Activated T-cell treated with anti-CD3 and anti-CD28 coated beads, Interleukin-2, amount 50 U/mL, for 24 hours (primary cell): ENCODE measurements at regions not wholly inside any gene's neighbourhood (a gene's known extent, or its start where the extent isn't known, plus 50 kb on each side); places are given as distances from the start of the nearest gene placed in this dataset.
"Not testable (repeated sequence)": the region's sequence is repeated elsewhere in the genome, so short reads cannot be mapped to it uniquely, and the experiment has no call there.

Experiments used
- DNase-seq: peaks from one replicate; pipeline ENCODE4 v3.0.0-alpha.2; 2020
- H3K27ac Mint-ChIP-seq: 2 replicates; pipeline ENCODE4 v1.8.0; 2020; ENCODE audit warnings: mild to moderate bottlenecking, mixed read lengths
- H3K27me3 Mint-ChIP-seq: 2 replicates; pipeline ENCODE4 v1.8.0; 2020; ENCODE audit warnings: mixed read lengths
- H3K36me3 Mint-ChIP-seq: 2 replicates; pipeline ENCODE4 v1.8.0; 2020; ENCODE audit warnings: low read depth, mixed read lengths
- H3K4me1 Mint-ChIP-seq: 2 replicates; pipeline ENCODE4 v1.8.0; 2020; ENCODE audit warnings: low read depth, mixed read lengths
- H3K4me3 Mint-ChIP-seq: 2 replicates; pipeline ENCODE4 v1.8.0; 2020; ENCODE audit warnings: mild to moderate bottlenecking, moderate library complexity, mixed read lengths
- H3K9me3 Mint-ChIP-seq: 2 replicates; pipeline ENCODE4 v1.8.0; 2020; ENCODE audit warnings: mixed read lengths

GRCh38 chr18:53859764-53860163 is 364.7 kb downstream of the MBD2 start:
- Mint-ChIP-seq H3K4me1 (no peaks in the 10 kb centered on the region), H3K27ac (no peak overlapping the region), H3K36me3 (no peaks in the 10 kb centered on the region), H3K4me3 (no peak overlapping the region), H3K27me3 (no peaks in the 10 kb centered on the region), H3K9me3 (no peaks in the 10 kb centered on the region)
- no peak for DNase-seq

- no peak overlapping the region for H3K27ac Mint-ChIP-seq
- H3K9me3 Mint-ChIP-seq, result peaks cover 6% of the 10 kb centered on the region
- H3K4me3 Mint-ChIP-seq, result no peak overlapping the region
- no peaks in the 10 kb centered on the region for H3K27me3 Mint-ChIP-seq
- no peak for DNase-seq
- H3K36me3 Mint-ChIP-seq, result no peaks in the 10 kb centered on the region
- H3K4me1 Mint-ChIP-seq, result no peaks in the 10 kb centered on the region
Observed at GRCh38 chr18:53850902-53851301, 373.6 kb downstream of the MBD2 start.

- Mint-ChIP-seq H3K36me3 (no peaks in the 10 kb centered on the region), H3K9me3 (peaks cover 9% of the 10 kb centered on the region), H3K4me3 (no peak overlapping the region), H3K4me1 (no peaks in the 10 kb centered on the region), H3K27ac (no peak overlapping the region), H3K27me3 (no peaks in the 10 kb centered on the region)
- no peak for DNase-seq
Observed at GRCh38 chr18:53843763-53844162, 380.7 kb downstream of the MBD2 start.

GRCh38 chr18:53843113-53843760 is 381.2 kb downstream of the MBD2 start:
- H3K9me3 Mint-ChIP-seq, result peaks cover 11% of the 10 kb centered on the region
- H3K27me3 Mint-ChIP-seq, result no peaks in the 10 kb centered on the region
- DNase-seq, result no peak
- no peaks in the 10 kb centered on the region for H3K36me3 Mint-ChIP-seq
- no peak overlapping the region for H3K27ac Mint-ChIP-seq
- no peaks in the 10 kb centered on the region for H3K4me1 Mint-ChIP-seq
- no peak overlapping the region for H3K4me3 Mint-ChIP-seq

GRCh38 chr18:53838746-53839145 is 385.7 kb downstream of the MBD2 start:
- no peak for DNase-seq
- Mint-ChIP-seq H3K4me3 (no peak overlapping the region), H3K36me3 (no peaks in the 10 kb centered on the region), H3K27me3 (no peaks in the 10 kb centered on the region), H3K4me1 (no peaks in the 10 kb centered on the region), H3K9me3 (peaks cover 11% of the 10 kb centered on the region), H3K27ac (no peak overlapping the region)

- DNase-seq, result not testable (repeated sequence)
Observed at GRCh38 chr18:53821141-53821540, 403.3 kb downstream of the MBD2 start.

GRCh38 chr18:53819671-53820070 is 404.8 kb downstream of the MBD2 start:
- no peak for DNase-seq
- H3K27me3 Mint-ChIP-seq, result no peaks in the 10 kb centered on the region
- peaks cover 2% of the 10 kb centered on the region for H3K9me3 Mint-ChIP-seq

More at GRCh38 chr18:53821141-53821540, 403.3 kb downstream of the MBD2 start:
- not testable (repeated sequence) for H3K4me3 Mint-ChIP-seq, H3K27ac Mint-ChIP-seq, H3K36me3 Mint-ChIP-seq, H3K9me3 Mint-ChIP-seq, H3K27me3 Mint-ChIP-seq, H3K4me1 Mint-ChIP-seq

GRCh38 chr18:53819174-53819573 is 405.3 kb downstream of the MBD2 start:
- Mint-ChIP-seq H3K27ac (no peak overlapping the region), H3K27me3 (no peaks in the 10 kb centered on the region), H3K4me3 (no peak overlapping the region), H3K9me3 (peaks cover 2% of the 10 kb centered on the region), H3K36me3 (no peaks in the 10 kb centered on the region), H3K4me1 (no peaks in the 10 kb centered on the region)
- no peak for DNase-seq

More at GRCh38 chr18:53819671-53820070, 404.8 kb downstream of the MBD2 start:
- H3K4me1 Mint-ChIP-seq, result no peaks in the 10 kb centered on the region
- no peaks in the 10 kb centered on the region for H3K36me3 Mint-ChIP-seq
- H3K27ac Mint-ChIP-seq, result no peak overlapping the region
- H3K4me3 Mint-ChIP-seq, result no peak overlapping the region

- DNase-seq, result no peak
- no peaks in the 10 kb centered on the region for H3K36me3 Mint-ChIP-seq
- no peaks in the 10 kb centered on the region for H3K27me3 Mint-ChIP-seq
- no peak overlapping the region for H3K4me3 Mint-ChIP-seq
- no peaks in the 10 kb centered on the region for H3K9me3 Mint-ChIP-seq
- no peak overlapping the region for H3K27ac Mint-ChIP-seq
- no peaks in the 10 kb centered on the region for H3K4me1 Mint-ChIP-seq
Observed at GRCh38 chr18:53817976-53818950, 406.2 kb downstream of the MBD2 start.

- Mint-ChIP-seq H3K4me1 (no peaks in the 10 kb centered on the region), H3K27me3 (no peaks in the 10 kb centered on the region), H3K36me3 (no peaks in the 10 kb centered on the region), H3K27ac (no peak overlapping the region), H3K9me3 (peaks cover 2% of the 10 kb centered on the region), H3K4me3 (no peak overlapping the region)
- no peak for DNase-seq
Observed at GRCh38 chr18:53800171-53800570, 424.3 kb downstream of the MBD2 start.

GRCh38 chr18:53799134-53799533 is 425.3 kb downstream of the MBD2 start:
- no peaks in the 10 kb centered on the region for H3K36me3 Mint-ChIP-seq
- no peak overlapping the region for H3K27ac Mint-ChIP-seq
- H3K4me3 Mint-ChIP-seq, result no peak overlapping the region
- H3K9me3 Mint-ChIP-seq, result peaks cover 2% of the 10 kb centered on the region
- no peak for DNase-seq
- no peaks in the 10 kb centered on the region for H3K27me3 Mint-ChIP-seq
- no peaks in the 10 kb centered on the region for H3K4me1 Mint-ChIP-seq

GRCh38 chr18:53798516-53798915 is 426.0 kb downstream of the MBD2 start:
- Mint-ChIP-seq H3K9me3 (peaks cover 4% of the 10 kb centered on the region), H3K36me3 (no peaks in the 10 kb centered on the region), H3K27ac (no peak overlapping the region), H3K4me1 (no peaks in the 10 kb centered on the region), H3K4me3 (no peak overlapping the region), H3K27me3 (no peaks in the 10 kb centered on the region)
- DNase-seq, result no peak

GRCh38 chr18:53797998-53798495 is 426.4 kb downstream of the MBD2 start:
- Mint-ChIP-seq H3K36me3 (no peaks in the 10 kb centered on the region), H3K27ac (no peak overlapping the region)

GRCh38 chr18:53796040-53796729 is 428.3 kb downstream of the MBD2 start:
- Mint-ChIP-seq H3K36me3 (no peaks in the 10 kb centered on the region), H3K27ac (no peak overlapping the region)

More at GRCh38 chr18:53797998-53798495, 426.4 kb downstream of the MBD2 start:
- Mint-ChIP-seq H3K4me1 (no peaks in the 10 kb centered on the region), H3K27me3 (no peaks in the 10 kb centered on the region), H3K9me3 (peaks cover 4% of the 10 kb centered on the region), H3K4me3 (no peak overlapping the region)
- no peak for DNase-seq

More at GRCh38 chr18:53796040-53796729, 428.3 kb downstream of the MBD2 start:
- Mint-ChIP-seq H3K9me3 (peaks cover 4% of the 10 kb centered on the region), H3K4me1 (no peaks in the 10 kb centered on the region), H3K27me3 (no peaks in the 10 kb centered on the region), H3K4me3 (no peak overlapping the region)
- DNase-seq, result no peak
